GM23338 (cell line): ENCODE measurements at regions not wholly inside any gene's neighbourhood (a gene's known extent, or its start where the extent isn't known, plus 50 kb on each side); places are given as distances from the start of the nearest gene placed in this dataset.

Experiments
- CREB1 ChIP-seq: fragments of 250-450 bp; sonication (Bioruptor Pico); IDR thresholded peaks from 2 replicates; pipeline ENCODE4 v1.5.0; 2020; ENCODE audit warnings: low read depth, mild to moderate bottlenecking, moderate library complexity
- ETS1 ChIP-seq: IDR thresholded peaks from 2 replicates; pipeline ENCODE4 v1.6.1; 2016; ENCODE audit warnings: antibody characterized with exemption
- EZH2 ChIP-seq: fragments of 200-600 bp; sonication (generic); IDR thresholded peaks from one replicate; pipeline ENCODE4 v1.8.0; 2017; ENCODE audit warnings: antibody characterized with exemption, mild to moderate bottlenecking, low read depth; ENCODE audit not compliant: unreplicated experiment
- EZH2phosphoT487 ChIP-seq: fragments of 200-600 bp; sonication (generic); IDR thresholded peaks from one replicate; pipeline ENCODE4 v1.8.1; 2018; ENCODE audit warnings: antibody characterized with exemption; ENCODE audit not compliant: unreplicated experiment
- JUNB ChIP-seq: IDR thresholded peaks from one replicate; pipeline ENCODE4 v1.6.1; 2016; ENCODE audit warnings: antibody characterized with exemption; ENCODE audit not compliant: unreplicated experiment
- POLR2AphosphoS5 ChIP-seq: IDR thresholded peaks from 2 replicates; pipeline ENCODE4 v1.6.1; 2016; ENCODE audit warnings: antibody characterized with exemption, low read depth
- ZNF331 ChIP-seq: fragments of 250-450 bp; sonication (Bioruptor Pico); IDR thresholded peaks from 2 replicates; pipeline ENCODE4 v1.5.0; 2020; ENCODE audit warnings: low read depth, mild to moderate bottlenecking, moderate library complexity
- TF ChIP-seq, protein P1 (sequence below): fragments of 250-450 bp; sonication (Bioruptor Pico); IDR thresholded peaks from 2 replicates; pipeline ENCODE4 v1.5.0; 2020; ENCODE audit warnings: mild to moderate bottlenecking, moderate library complexity
- TF ChIP-seq, protein P2 (sequence below): IDR thresholded peaks from one replicate; pipeline ENCODE4 v1.6.1; 2018; ENCODE audit warnings: antibody characterized with exemption; ENCODE audit not compliant: unreplicated experiment

GRCh38 chr1:181985281-181985680 is 76.2 kb downstream of the ZNF648 start (continued):
- TF ChIP-seq, protein P1, sequence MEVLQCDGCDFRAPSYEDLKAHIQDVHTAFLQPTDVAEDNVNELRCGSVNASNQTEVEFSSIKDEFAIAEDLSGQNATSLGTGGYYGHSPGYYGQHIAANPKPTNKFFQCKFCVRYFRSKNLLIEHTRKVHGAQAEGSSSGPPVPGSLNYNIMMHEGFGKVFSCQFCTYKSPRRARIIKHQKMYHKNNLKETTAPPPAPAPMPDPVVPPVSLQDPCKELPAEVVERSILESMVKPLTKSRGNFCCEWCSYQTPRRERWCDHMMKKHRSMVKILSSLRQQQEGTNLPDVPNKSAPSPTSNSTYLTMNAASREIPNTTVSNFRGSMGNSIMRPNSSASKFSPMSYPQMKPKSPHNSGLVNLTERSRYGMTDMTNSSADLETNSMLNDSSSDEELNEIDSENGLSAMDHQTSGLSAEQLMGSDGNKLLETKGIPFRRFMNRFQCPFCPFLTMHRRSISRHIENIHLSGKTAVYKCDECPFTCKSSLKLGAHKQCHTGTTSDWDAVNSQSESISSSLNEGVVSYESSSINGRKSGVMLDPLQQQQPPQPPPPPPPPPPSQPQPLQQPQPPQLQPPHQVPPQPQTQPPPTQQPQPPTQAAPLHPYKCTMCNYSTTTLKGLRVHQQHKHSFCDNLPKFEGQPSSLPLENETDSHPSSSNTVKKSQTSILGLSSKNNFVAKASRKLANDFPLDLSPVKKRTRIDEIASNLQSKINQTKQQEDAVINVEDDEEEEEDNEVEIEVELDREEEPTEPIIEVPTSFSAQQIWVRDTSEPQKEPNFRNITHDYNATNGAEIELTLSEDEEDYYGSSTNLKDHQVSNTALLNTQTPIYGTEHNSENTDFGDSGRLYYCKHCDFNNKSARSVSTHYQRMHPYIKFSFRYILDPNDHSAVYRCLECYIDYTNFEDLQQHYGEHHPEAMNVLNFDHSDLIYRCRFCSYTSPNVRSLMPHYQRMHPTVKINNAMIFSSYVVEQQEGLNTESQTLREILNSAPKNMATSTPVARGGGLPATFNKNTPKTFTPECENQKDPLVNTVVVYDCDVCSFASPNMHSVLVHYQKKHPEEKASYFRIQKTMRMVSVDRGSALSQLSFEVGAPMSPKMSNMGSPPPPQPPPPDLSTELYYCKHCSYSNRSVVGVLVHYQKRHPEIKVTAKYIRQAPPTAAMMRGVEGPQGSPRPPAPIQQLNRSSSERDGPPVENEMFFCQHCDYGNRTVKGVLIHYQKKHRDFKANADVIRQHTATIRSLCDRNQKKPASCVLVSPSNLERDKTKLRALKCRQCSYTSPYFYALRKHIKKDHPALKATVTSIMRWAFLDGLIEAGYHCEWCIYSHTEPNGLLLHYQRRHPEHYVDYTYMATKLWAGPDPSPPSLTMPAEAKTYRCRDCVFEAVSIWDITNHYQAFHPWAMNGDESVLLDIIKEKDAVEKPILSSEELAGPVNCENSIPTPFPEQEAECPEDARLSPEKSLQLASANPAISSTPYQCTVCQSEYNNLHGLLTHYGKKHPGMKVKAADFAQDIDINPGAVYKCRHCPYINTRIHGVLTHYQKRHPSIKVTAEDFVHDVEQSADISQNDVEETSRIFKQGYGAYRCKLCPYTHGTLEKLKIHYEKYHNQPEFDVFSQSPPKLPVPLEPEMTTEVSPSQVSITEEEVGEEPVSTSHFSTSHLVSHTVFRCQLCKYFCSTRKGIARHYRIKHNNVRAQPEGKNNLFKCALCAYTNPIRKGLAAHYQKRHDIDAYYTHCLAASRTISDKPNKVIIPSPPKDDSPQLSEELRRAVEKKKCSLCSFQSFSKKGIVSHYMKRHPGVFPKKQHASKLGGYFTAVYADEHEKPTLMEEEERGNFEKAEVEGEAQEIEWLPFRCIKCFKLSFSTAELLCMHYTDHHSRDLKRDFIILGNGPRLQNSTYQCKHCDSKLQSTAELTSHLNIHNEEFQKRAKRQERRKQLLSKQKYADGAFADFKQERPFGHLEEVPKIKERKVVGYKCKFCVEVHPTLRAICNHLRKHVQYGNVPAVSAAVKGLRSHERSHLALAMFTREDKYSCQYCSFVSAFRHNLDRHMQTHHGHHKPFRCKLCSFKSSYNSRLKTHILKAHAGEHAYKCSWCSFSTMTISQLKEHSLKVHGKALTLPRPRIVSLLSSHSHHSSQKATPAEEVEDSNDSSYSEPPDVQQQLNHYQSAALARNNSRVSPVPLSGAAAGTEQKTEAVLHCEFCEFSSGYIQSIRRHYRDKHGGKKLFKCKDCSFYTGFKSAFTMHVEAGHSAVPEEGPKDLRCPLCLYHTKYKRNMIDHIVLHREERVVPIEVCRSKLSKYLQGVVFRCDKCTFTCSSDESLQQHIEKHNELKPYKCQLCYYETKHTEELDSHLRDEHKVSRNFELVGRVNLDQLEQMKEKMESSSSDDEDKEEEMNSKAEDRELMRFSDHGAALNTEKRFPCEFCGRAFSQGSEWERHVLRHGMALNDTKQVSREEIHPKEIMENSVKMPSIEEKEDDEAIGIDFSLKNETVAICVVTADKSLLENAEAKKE, result no peak
- no peak for TF ChIP-seq CREB1 (CRISPR knock-in tag)
- TF ChIP-seq, protein P2, sequence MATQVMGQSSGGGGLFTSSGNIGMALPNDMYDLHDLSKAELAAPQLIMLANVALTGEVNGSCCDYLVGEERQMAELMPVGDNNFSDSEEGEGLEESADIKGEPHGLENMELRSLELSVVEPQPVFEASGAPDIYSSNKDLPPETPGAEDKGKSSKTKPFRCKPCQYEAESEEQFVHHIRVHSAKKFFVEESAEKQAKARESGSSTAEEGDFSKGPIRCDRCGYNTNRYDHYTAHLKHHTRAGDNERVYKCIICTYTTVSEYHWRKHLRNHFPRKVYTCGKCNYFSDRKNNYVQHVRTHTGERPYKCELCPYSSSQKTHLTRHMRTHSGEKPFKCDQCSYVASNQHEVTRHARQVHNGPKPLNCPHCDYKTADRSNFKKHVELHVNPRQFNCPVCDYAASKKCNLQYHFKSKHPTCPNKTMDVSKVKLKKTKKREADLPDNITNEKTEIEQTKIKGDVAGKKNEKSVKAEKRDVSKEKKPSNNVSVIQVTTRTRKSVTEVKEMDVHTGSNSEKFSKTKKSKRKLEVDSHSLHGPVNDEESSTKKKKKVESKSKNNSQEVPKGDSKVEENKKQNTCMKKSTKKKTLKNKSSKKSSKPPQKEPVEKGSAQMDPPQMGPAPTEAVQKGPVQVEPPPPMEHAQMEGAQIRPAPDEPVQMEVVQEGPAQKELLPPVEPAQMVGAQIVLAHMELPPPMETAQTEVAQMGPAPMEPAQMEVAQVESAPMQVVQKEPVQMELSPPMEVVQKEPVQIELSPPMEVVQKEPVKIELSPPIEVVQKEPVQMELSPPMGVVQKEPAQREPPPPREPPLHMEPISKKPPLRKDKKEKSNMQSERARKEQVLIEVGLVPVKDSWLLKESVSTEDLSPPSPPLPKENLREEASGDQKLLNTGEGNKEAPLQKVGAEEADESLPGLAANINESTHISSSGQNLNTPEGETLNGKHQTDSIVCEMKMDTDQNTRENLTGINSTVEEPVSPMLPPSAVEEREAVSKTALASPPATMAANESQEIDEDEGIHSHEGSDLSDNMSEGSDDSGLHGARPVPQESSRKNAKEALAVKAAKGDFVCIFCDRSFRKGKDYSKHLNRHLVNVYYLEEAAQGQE, result no peak
- TF ChIP-seq EZH2phosphoT487, result no peak
- no peak for TF ChIP-seq POLR2AphosphoS5
- TF ChIP-seq EZH2, result no peak
- TF ChIP-seq ZNF331 (CRISPR knock-in tag), result no peak
- TF ChIP-seq JUNB, result no peak
- no peak for TF ChIP-seq ETS1
